CD14-positive monocyte (primary cell): ENCODE measurements at regions not wholly inside any gene's neighbourhood (a gene's known extent, or its start where the extent isn't known, plus 50 kb on each side); places are given as distances from the start of the nearest gene placed in this dataset.

Experiments used
- DNase-seq, 3 donors: peaks; one replicate each; pipeline ENCODE4 v3.0.0-alpha.2; 2011 to 2022
- H2AFZ ChIP-seq: 2 replicates; pipeline ENCODE4 v1.6.0; 2012; ENCODE audit warnings: mild to moderate bottlenecking, low read depth, low read length, inconsistent platforms; ENCODE audit not compliant: insufficient read depth, poor library complexity, severe bottlenecking
- H3K27ac ChIP-seq, 2 donors: 1 replicate in 1 of 2; 2 replicates in 1 of 2; pipeline ENCODE4 v1.5.1; 2012 to 2013; ENCODE audit warnings: low read length in 2 of 2, control low read depth in 1 of 2, inconsistent platforms in 1 of 2, low read depth in 1 of 2, mild to moderate bottlenecking in 1 of 2
- H3K27me3 ChIP-seq, 2 donors: one replicate each; pipeline versions ENCODE4 v1.6.0 to v1.6.1; 2011 to 2013; ENCODE audit warnings: low read length in 2 of 2; ENCODE audit not compliant: control insufficient read depth in 2 of 2, insufficient read depth in 2 of 2
- H3K36me3 ChIP-seq, 2 donors: replicated peaks in 1 of 2; 1 replicate in 1 of 2; 2 replicates in 1 of 2; pipeline versions ENCODE4 v1.5.1 to v1.6.1; 2012 to 2013; ENCODE audit warnings: low read length in 2 of 2, control low read depth in 1 of 2, inconsistent platforms in 1 of 2, mild to moderate bottlenecking in 1 of 2; ENCODE audit not compliant: insufficient read depth in 2 of 2, control insufficient read depth in 1 of 2
- H3K4me1 ChIP-seq, 2 donors: 1 replicate in 1 of 2; 2 replicates in 1 of 2; pipeline versions ENCODE4 v1.5.1 to v1.6.1; 2012 to 2013; ENCODE audit warnings: low read length in 2 of 2, control low read depth in 1 of 2, inconsistent platforms in 1 of 2, mild to moderate bottlenecking in 1 of 2, moderate library complexity in 1 of 2; ENCODE audit not compliant: insufficient read depth in 2 of 2, control insufficient read depth in 1 of 2
- H3K4me2 ChIP-seq: replicated peaks from 2 replicates; pipeline ENCODE3; 2012; ENCODE audit warnings: low read length, moderate library complexity, mild to moderate bottlenecking; ENCODE audit not compliant: poor library complexity, severe bottlenecking; ENCODE audit errors: extremely low read depth
- H3K4me3 ChIP-seq, 3 experiments: fragments of 200-600 bp in 1 of 3; sonication (generic) in 1 of 3; replicated peaks in 1 of 3; 1 replicate in 2 of 3; 2 replicates in 1 of 3; pipeline ENCODE4 v1.5.1; 2011 to 2013; ENCODE audit warnings: low read length in 3 of 3, mild to moderate bottlenecking in 3 of 3, control low read depth in 2 of 3, low read depth in 2 of 3, inconsistent platforms in 1 of 3, moderate library complexity in 1 of 3
- H3K79me2 ChIP-seq: 2 replicates; pipeline ENCODE4 v1.6.0; 2012; ENCODE audit warnings: mild to moderate bottlenecking, control low read depth, inconsistent platforms, low read length, moderate library complexity; ENCODE audit not compliant: insufficient read depth
- H3K9ac ChIP-seq: 2 replicates; pipeline ENCODE4 v1.6.0; 2017; ENCODE audit warnings: low read length, mild to moderate bottlenecking; ENCODE audit not compliant: insufficient read depth, poor library complexity, severe bottlenecking
- H3K9me3 ChIP-seq, 2 donors: replicated peaks in 1 of 2; 1 replicate in 1 of 2; 2 replicates in 1 of 2; pipeline versions ENCODE4 v1.5.1 to v1.6.1; 2012 to 2013; ENCODE audit warnings: low read length in 2 of 2, control low read depth in 1 of 2; ENCODE audit not compliant: control insufficient read depth in 1 of 2, insufficient read depth in 1 of 2
- H4K20me1 ChIP-seq: 2 replicates; pipeline ENCODE4 v1.6.0; 2012; ENCODE audit warnings: mild to moderate bottlenecking, low read length, control low read depth, moderate library complexity; ENCODE audit not compliant: insufficient read depth
- H3K27ac Mint-ChIP-seq, 7 donors: one replicate each; pipeline ENCODE4 v1.8.0; 2020; ENCODE audit warnings: mild to moderate bottlenecking in 7 of 7, mixed read lengths in 7 of 7, moderate library complexity in 6 of 7, inconsistent platforms in 2 of 7
- H3K27me3 Mint-ChIP-seq, 3 donors: one replicate each; pipeline ENCODE4 v1.8.0; 2021 to 2022; ENCODE audit warnings: low read depth in 3 of 3, mild to moderate bottlenecking in 3 of 3, mixed read lengths in 3 of 3, moderate library complexity in 3 of 3, inconsistent platforms in 1 of 3
- H3K36me3 Mint-ChIP-seq, 2 donors: one replicate each; pipeline ENCODE4 v1.8.0; 2020; ENCODE audit warnings: mixed read lengths in 2 of 2, inconsistent platforms in 1 of 2, mild to moderate bottlenecking in 1 of 2
- H3K4me1 Mint-ChIP-seq: one replicate; pipeline ENCODE4 v1.8.0; 2020; ENCODE audit warnings: mild to moderate bottlenecking, mixed read lengths
- H3K4me3 Mint-ChIP-seq, 2 donors: one replicate each; pipeline ENCODE4 v1.8.0; 2020; ENCODE audit warnings: mild to moderate bottlenecking in 2 of 2, mixed read lengths in 2 of 2, moderate library complexity in 1 of 2
- H3K9me3 Mint-ChIP-seq, 7 donors: one replicate each; pipeline ENCODE4 v1.8.0; 2020 to 2022; ENCODE audit warnings: mixed read lengths in 7 of 7, mild to moderate bottlenecking in 6 of 7, moderate library complexity in 6 of 7, inconsistent platforms in 2 of 7
- CTCF ChIP-seq: fragments of 200-600 bp; IDR thresholded peaks from one replicate; pipeline ENCODE4 v1.8.0; 2022; ENCODE audit warnings: antibody characterized with exemption, mild to moderate bottlenecking
- WGBS: methylation state at CpG from one replicate; pipeline ENCODE4 v1.1.5; 2013; ENCODE audit warnings: missing lambda C conversion rate; ENCODE audit not compliant: insufficient coverage; 5-methylcytosine and 5-hydroxymethylcytosine counted together
- intact Hi-C, 2 donors: fragments of 100-400 bp; cut with micrococcal nuclease; formaldehyde crosslinking; loops; one replicate each; pipeline versions ENCODE4 v1.15.0 to v1.15.1; 2023

DNA sequence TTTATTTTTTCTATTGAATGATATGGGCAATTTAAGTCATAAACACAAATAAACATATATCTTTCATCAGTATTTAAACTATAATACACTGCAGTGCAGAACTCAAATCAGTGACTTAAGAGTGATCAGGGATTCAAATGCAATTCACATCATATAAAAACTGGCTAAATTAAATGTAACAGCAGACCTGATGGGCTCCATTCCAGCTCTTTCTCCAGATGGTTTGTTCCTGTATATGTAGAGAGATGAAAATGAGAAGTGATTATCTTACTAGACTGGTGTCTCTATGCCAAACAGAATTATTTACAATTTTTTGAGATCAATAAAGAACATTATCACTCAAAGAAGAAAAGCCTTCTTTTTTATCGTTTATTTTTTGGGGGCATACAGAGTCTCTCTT, 568.8 kb upstream of the ADARB2 start:
- no CpG with 5 or more reads among the region's 1 CpG for WGBS
- intact Hi-C loops: no loop called here
- no peak for TF ChIP-seq CTCF
- no peaks in the 10 kb centered on the region for H3K79me2 ChIP-seq
- H3K4me1 ChIP-seq: no peaks in the 10 kb centered on the region
- no peak overlapping the region for H3K4me3 ChIP-seq
- no peak overlapping the region for H3K4me2 ChIP-seq
- no peaks in the 10 kb centered on the region for H4K20me1 ChIP-seq
- no peak overlapping the region for H3K4me3 Mint-ChIP-seq
- H3K36me3 ChIP-seq: no peaks in the 10 kb centered on the region
- no peaks in the 10 kb centered on the region for H3K4me1 Mint-ChIP-seq
- no peaks in the 10 kb centered on the region for H3K36me3 Mint-ChIP-seq
- H3K27ac Mint-ChIP-seq: no peak overlapping the region
- peaks cover 10 to 19% of the 10 kb centered on the region in 2 donors for H3K9me3 ChIP-seq
- no peak overlapping the region for H2AFZ ChIP-seq
- H3K27me3 ChIP-seq: no peaks in the 10 kb centered on the region
- H3K27me3 Mint-ChIP-seq: peaks cover 0 to 2% (median 0%) of the 10 kb centered on the region in 3 donors
- H3K9me3 Mint-ChIP-seq: peaks cover 0 to 10% (median 4%) of the 10 kb centered on the region in 7 donors
- H3K9ac ChIP-seq: no peak overlapping the region
- DNase-seq: no peak
- H3K27ac ChIP-seq: no peak overlapping the region

GRCh38 chr10:2303169-2303568, 565.8 kb upstream of the ADARB2 start:
- DNase-seq: no peak
- no peak overlapping the region for H2AFZ ChIP-seq
- peaks cover 14 to 25% of the 10 kb centered on the region in 2 donors for H3K9me3 ChIP-seq
- peaks cover 2 to 10% (median 5%) of the 10 kb centered on the region in 7 donors for H3K9me3 Mint-ChIP-seq
- no peak for TF ChIP-seq CTCF
- H3K27me3 ChIP-seq: no peaks in the 10 kb centered on the region
- H3K4me2 ChIP-seq: no peak overlapping the region
- no peaks in the 10 kb centered on the region for H4K20me1 ChIP-seq
- peaks cover 0 to 2% (median 0%) of the 10 kb centered on the region in 3 donors for H3K27me3 Mint-ChIP-seq
- H3K9ac ChIP-seq: no peak overlapping the region
- no peaks in the 10 kb centered on the region for H3K36me3 ChIP-seq
- H3K36me3 Mint-ChIP-seq: no peaks in the 10 kb centered on the region
- WGBS: 42% methylated on average over 2 of the region's 2 CpGs
- intact Hi-C loops: no loop called here
- no peaks in the 10 kb centered on the region for H3K4me1 ChIP-seq
- H3K79me2 ChIP-seq: no peaks in the 10 kb centered on the region
- H3K27ac ChIP-seq: no peak overlapping the region
- H3K4me3 ChIP-seq: no peak overlapping the region
- no peak overlapping the region for H3K4me3 Mint-ChIP-seq
- H3K4me1 Mint-ChIP-seq: no peaks in the 10 kb centered on the region
- H3K27ac Mint-ChIP-seq: no peak overlapping the region
